Osteoblast (primary cell): ENCODE measurements at regions not wholly inside any gene's neighbourhood (a gene's known extent, or its start where the extent isn't known, plus 50 kb on each side); places are given as distances from the start of the nearest gene placed in this dataset.
A peak's percentile ranks its signal among the peaks of the same experiment; 100 is the strongest.

Source experiments
- DNase-seq: peaks from one replicate; pipeline ENCODE4 v3.0.0; 2011; ENCODE audit warnings: low spot score, mixed read lengths; ENCODE audit not compliant: insufficient read length; ENCODE audit errors: missing footprints
- H2AFZ ChIP-seq: 2 replicates; pipeline ENCODE4 v1.6.0; 2011; ENCODE audit warnings: mild to moderate bottlenecking, low read length
- H3K27ac ChIP-seq: 2 replicates; pipeline ENCODE4 v1.5.1; 2011; ENCODE audit warnings: mild to moderate bottlenecking, low read depth, low read length, moderate library complexity
- H3K27me3 ChIP-seq: 2 replicates; pipeline ENCODE4 v1.6.0; 2012; ENCODE audit warnings: mild to moderate bottlenecking, control low read depth, inconsistent platforms, low read length, moderate library complexity; ENCODE audit not compliant: insufficient read depth
- H3K36me3 ChIP-seq: 2 replicates; pipeline ENCODE4 v1.5.1; 2011; ENCODE audit warnings: mild to moderate bottlenecking, low read length, control low read depth, moderate library complexity; ENCODE audit not compliant: insufficient read depth
- H3K4me1 ChIP-seq: 2 replicates; pipeline ENCODE4 v1.5.1; 2011; ENCODE audit warnings: mild to moderate bottlenecking, low read length, control low read depth, moderate library complexity; ENCODE audit not compliant: insufficient read depth
- H3K4me2 ChIP-seq: 2 replicates; pipeline ENCODE4 v1.6.0; 2011; ENCODE audit warnings: mild to moderate bottlenecking, low read length; ENCODE audit not compliant: insufficient read depth
- H3K4me3 ChIP-seq: fragments of 200-600 bp; sonication (generic); 3 replicates; pipeline ENCODE4 v1.5.1; 2012; ENCODE audit warnings: mild to moderate bottlenecking, low read length, inconsistent platforms; ENCODE audit not compliant: insufficient read depth
- H3K79me2 ChIP-seq: 2 replicates; pipeline ENCODE4 v1.6.0; 2012; ENCODE audit warnings: mild to moderate bottlenecking, low read length, control low read depth, inconsistent platforms; ENCODE audit not compliant: insufficient read depth
- H3K9me3 ChIP-seq: 2 replicates; pipeline ENCODE4 v1.5.1; 2011; ENCODE audit warnings: low read depth, low read length, control low read depth
- H4K20me1 ChIP-seq: 2 replicates; pipeline ENCODE4 v1.6.0; 2012; ENCODE audit warnings: mild to moderate bottlenecking, low read length, control low read depth; ENCODE audit not compliant: insufficient read depth
- TF ChIP-seq, protein P1 (sequence below): IDR thresholded peaks from 2 replicates; pipeline ENCODE4 v1.5.1; 2011; ENCODE audit warnings: mild to moderate bottlenecking, low read depth, low read length, moderate library complexity; ENCODE audit errors: extremely low read depth

DNA sequence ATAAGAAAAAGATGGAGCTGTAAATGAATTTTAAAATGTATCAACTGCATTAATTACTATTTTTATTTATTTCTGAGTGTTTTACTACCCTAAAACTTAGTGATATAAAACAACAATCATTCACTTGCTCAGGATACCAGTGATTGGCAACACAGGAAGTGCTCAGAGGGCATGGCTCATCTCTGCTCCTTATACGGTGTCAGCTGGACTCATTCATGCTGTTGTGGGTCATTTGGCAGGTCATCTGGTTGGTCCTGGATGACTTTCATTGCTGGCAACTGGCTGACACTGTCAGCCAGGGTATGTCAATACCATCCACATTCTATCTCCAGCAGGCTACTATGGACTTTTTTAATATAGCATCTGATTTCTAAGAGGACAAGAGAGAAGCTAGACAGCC is 689.6 kb upstream of the NECTIN3 start:
- H3K4me3 ChIP-seq: no peak overlapping the region
- no peaks in the 10 kb centered on the region for H3K27me3 ChIP-seq
- no peaks in the 10 kb centered on the region for H4K20me1 ChIP-seq
- H2AFZ ChIP-seq: no peak overlapping the region
- DNase-seq: no peak
- no peaks in the 10 kb centered on the region for H3K9me3 ChIP-seq
- H3K4me1 ChIP-seq: peaks cover 9% of the 10 kb centered on the region
- H3K4me2 ChIP-seq: no peak overlapping the region
- H3K36me3 ChIP-seq: no peaks in the 10 kb centered on the region
- H3K27ac ChIP-seq: no peak overlapping the region
- no peaks in the 10 kb centered on the region for H3K79me2 ChIP-seq
- TF ChIP-seq, protein P1, sequence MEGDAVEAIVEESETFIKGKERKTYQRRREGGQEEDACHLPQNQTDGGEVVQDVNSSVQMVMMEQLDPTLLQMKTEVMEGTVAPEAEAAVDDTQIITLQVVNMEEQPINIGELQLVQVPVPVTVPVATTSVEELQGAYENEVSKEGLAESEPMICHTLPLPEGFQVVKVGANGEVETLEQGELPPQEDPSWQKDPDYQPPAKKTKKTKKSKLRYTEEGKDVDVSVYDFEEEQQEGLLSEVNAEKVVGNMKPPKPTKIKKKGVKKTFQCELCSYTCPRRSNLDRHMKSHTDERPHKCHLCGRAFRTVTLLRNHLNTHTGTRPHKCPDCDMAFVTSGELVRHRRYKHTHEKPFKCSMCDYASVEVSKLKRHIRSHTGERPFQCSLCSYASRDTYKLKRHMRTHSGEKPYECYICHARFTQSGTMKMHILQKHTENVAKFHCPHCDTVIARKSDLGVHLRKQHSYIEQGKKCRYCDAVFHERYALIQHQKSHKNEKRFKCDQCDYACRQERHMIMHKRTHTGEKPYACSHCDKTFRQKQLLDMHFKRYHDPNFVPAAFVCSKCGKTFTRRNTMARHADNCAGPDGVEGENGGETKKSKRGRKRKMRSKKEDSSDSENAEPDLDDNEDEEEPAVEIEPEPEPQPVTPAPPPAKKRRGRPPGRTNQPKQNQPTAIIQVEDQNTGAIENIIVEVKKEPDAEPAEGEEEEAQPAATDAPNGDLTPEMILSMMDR: no peak

DNA sequence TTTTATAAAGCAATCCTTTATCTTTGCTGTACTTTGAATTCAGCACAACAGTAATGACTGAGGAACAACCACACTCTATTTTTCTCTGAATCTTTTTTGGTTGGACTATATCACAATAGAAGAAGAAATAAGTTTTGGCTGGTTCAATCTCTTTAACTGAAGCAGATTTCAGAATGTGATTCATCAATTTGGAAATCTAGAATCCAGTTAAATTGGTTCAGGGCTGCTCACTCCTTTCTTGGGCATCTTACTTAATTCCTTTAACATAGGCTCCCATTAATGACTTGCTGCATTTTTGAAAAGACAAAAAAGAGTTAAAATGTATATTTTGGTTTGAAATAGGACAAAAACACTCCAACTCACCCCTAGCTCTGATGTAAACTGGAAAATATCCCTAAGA is 688.3 kb upstream of the NECTIN3 start:
- Histone ChIP-seq H3K36me3 (no peaks in the 10 kb centered on the region), H3K4me2 (no peak overlapping the region), H3K79me2 (no peaks in the 10 kb centered on the region), H3K4me1 (peaks cover 9% of the 10 kb centered on the region), H3K27ac (peak overlapping the region; percentile 44), H3K4me3 (no peak overlapping the region), H4K20me1 (no peaks in the 10 kb centered on the region), H2AFZ (no peak overlapping the region), H3K9me3 (no peaks in the 10 kb centered on the region), H3K27me3 (no peaks in the 10 kb centered on the region)
- no peak for DNase-seq
- TF ChIP-seq, protein P1: no peak

DNA sequence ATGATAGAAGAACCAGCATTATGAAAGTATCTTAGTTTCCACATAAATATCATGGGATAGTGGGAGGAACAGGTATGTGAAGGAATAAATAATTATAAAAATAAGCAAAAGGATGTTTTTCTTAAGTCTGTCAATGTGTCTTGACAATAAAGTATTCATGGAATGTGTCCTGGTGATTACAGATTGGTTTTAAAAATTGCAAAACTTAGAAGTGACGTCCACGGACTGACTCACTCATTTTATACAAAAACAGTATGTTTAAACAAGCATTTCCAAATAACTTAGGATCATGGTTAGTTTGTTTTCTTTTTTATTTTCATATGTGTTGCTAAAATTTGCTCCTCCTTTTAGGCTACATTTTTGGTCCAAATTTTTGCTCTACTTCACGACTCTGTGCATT is 687.0 kb upstream of the NECTIN3 start:
- no peak for DNase-seq

DNA sequence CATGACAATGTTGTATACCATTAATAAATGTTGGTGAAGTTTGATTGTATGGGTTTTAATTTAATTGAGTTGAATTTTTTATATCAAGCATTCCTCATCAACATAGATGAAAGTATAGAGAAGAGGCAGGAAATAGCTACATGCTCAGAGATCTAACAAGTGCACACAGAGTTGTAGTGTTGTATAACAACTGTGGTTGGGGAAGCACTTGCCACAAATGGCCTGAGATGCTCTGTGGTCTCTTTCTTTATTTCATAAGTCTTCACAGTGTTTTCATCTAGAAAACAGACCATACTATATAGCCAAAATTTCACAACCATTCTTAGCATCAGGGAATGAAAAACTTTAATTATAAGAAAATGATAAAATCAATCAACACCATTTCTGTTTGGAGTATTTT is 682.6 kb upstream of the NECTIN3 start:
- Histone ChIP-seq H3K27ac (no peak overlapping the region), H3K4me3 (no peak overlapping the region), H3K27me3 (no peaks in the 10 kb centered on the region), H3K9me3 (no peaks in the 10 kb centered on the region), H4K20me1 (no peaks in the 10 kb centered on the region), H3K36me3 (no peaks in the 10 kb centered on the region), H3K79me2 (no peaks in the 10 kb centered on the region), H2AFZ (no peak overlapping the region), H3K4me2 (no peak overlapping the region), H3K4me1 (peaks cover 16% of the 10 kb centered on the region)
- DNase-seq: no peak
- TF ChIP-seq, protein P1: no peak

More for the DNA sequence above, 687.0 kb upstream of the NECTIN3 start:
- H3K4me1 ChIP-seq: peaks cover 9% of the 10 kb centered on the region
- H3K36me3 ChIP-seq: no peaks in the 10 kb centered on the region
- no peak overlapping the region for H3K4me2 ChIP-seq
- H2AFZ ChIP-seq: no peak overlapping the region
- H3K27ac ChIP-seq: peak overlapping the region; percentile 31
- H3K9me3 ChIP-seq: no peaks in the 10 kb centered on the region
- no peaks in the 10 kb centered on the region for H4K20me1 ChIP-seq
- no peak overlapping the region for H3K4me3 ChIP-seq
- no peaks in the 10 kb centered on the region for H3K27me3 ChIP-seq
- H3K79me2 ChIP-seq: no peaks in the 10 kb centered on the region
- TF ChIP-seq, protein P1: no peak
